Sigmoid colon (tissue), 6 donors: ENCODE measurements at regions not wholly inside any gene's neighbourhood (a gene's known extent, or its start where the extent isn't known, plus 50 kb on each side); places are given as distances from the start of the nearest gene placed in this dataset.

Experiments used
- DNase-seq: peaks from one replicate; pipeline ENCODE4 v3.0.0-alpha.2; 2019
- H3K27ac ChIP-seq, 4 donors: fragments of 200-600 bp; sonication (generic); one replicate each; pipeline ENCODE4 v1.5.1; 2016 to 2019; ENCODE audit warnings: mild to moderate bottlenecking in 1 of 4
- H3K27me3 ChIP-seq, 3 donors: fragments of 200-600 bp; sonication (generic); one replicate each; pipeline ENCODE4 v1.5.1; 2019; ENCODE audit warnings: mild to moderate bottlenecking in 1 of 3
- H3K36me3 ChIP-seq, 4 donors: fragments of 200-600 bp; sonication (generic); one replicate each; pipeline ENCODE4 v1.5.1; 2016 to 2019
- H3K4me1 ChIP-seq, 4 donors: fragments of 200-600 bp; sonication (generic); one replicate each; pipeline ENCODE4 v1.5.1; 2017 to 2019
- H3K4me3 ChIP-seq, 4 donors: fragments of 200-600 bp; sonication (generic); one replicate each; pipeline ENCODE4 v1.5.1; 2017 to 2019; ENCODE audit warnings: mild to moderate bottlenecking in 2 of 4, moderate library complexity in 1 of 4
- H3K9me3 ChIP-seq, 4 donors: fragments of 200-600 bp in 3 of 4; sonication (generic) in 3 of 4; one replicate each; pipeline versions ENCODE4 v1.5.1 to v1.6.1; 2013 to 2019
- EP300 ChIP-seq, 4 donors: sonication (generic); formaldehyde crosslinking; IDR thresholded peaks; one replicate each; pipeline ENCODE4 v1.6.1; 2017; ENCODE audit warnings: antibody characterized with exemption in 4 of 4
- POLR2A ChIP-seq, 2 donors: fragments of 450-650 bp; IDR thresholded peaks; one replicate each; pipeline ENCODE4 v1.6.1; 2016; ENCODE audit warnings: antibody characterized with exemption in 2 of 2, mild to moderate bottlenecking in 2 of 2, moderate library complexity in 2 of 2
- POLR2AphosphoS5 ChIP-seq, 4 donors: sonication (generic); formaldehyde crosslinking; IDR thresholded peaks; one replicate each; pipeline ENCODE4 v1.6.1; 2017; ENCODE audit warnings: antibody characterized with exemption in 4 of 4
- WGBS, 2 donors: extraction: QIAGEN DNeasy Blood & Tissue Kit; methylation state at CpG; one replicate each; pipeline ENCODE4 v1.1.7; 2013; 5-methylcytosine and 5-hydroxymethylcytosine counted together
- intact Hi-C: fragments of 100-400 bp; cut with DNase I; formaldehyde crosslinking; loops from one replicate; pipeline ENCODE4 v1.15.1; 2023
- TF ChIP-seq, protein P1 (sequence below), 4 experiments: fragments of 450-650 bp in 3 of 4; fragments of 200-600 bp in 1 of 4; IDR thresholded peaks; one replicate each; pipeline ENCODE4 v1.5.1; 2016 to 2019; ENCODE audit warnings: antibody characterized with exemption in 4 of 4, mild to moderate bottlenecking in 3 of 4, moderate library complexity in 2 of 4
- donor health status: healthy with polysubstance abuse.
- donor health status: healthy.

DNA sequence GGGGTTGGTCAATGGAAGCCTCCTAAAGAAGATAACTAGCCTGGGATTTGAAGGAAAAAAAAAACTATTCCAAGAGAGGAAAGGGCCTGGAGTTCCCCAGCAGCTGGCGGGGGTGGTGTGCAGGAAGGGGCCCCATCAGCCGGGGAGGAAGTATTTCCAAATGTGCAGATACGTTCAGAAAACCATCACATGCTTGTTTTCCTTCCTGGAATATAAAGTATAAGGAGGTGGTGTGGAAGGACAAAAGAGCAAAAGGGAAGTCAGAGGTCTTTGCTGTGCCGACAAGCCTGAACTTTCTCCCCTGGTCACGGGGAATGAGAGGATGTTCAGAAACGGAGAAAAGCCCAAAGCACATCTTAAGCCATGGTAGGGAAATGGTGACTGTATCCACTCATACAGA lies 72.0 kb upstream of the BACE2 start:
- TF ChIP-seq EP300 (IDR thresholded peaks at IDR 0.05): no peak
- TF ChIP-seq, protein P1, sequence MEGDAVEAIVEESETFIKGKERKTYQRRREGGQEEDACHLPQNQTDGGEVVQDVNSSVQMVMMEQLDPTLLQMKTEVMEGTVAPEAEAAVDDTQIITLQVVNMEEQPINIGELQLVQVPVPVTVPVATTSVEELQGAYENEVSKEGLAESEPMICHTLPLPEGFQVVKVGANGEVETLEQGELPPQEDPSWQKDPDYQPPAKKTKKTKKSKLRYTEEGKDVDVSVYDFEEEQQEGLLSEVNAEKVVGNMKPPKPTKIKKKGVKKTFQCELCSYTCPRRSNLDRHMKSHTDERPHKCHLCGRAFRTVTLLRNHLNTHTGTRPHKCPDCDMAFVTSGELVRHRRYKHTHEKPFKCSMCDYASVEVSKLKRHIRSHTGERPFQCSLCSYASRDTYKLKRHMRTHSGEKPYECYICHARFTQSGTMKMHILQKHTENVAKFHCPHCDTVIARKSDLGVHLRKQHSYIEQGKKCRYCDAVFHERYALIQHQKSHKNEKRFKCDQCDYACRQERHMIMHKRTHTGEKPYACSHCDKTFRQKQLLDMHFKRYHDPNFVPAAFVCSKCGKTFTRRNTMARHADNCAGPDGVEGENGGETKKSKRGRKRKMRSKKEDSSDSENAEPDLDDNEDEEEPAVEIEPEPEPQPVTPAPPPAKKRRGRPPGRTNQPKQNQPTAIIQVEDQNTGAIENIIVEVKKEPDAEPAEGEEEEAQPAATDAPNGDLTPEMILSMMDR (IDR thresholded peaks at IDR 0.05): no peak
- intact Hi-C loops: no loop called here
- H3K27me3 ChIP-seq: no peaks in the 10 kb centered on the region
- H3K4me1 ChIP-seq: peaks cover 0 to 10% (median 5%) of the 10 kb centered on the region in 4 donors
- H3K27ac ChIP-seq: no peak overlapping the region
- H3K9me3 ChIP-seq: no peaks in the 10 kb centered on the region
- no peak overlapping the region for H3K4me3 ChIP-seq
- no peak for DNase-seq
- 44 to 65% methylated on average over 6 of the region's 6 CpGs for WGBS, 2 donors
- no peaks in the 10 kb centered on the region for H3K36me3 ChIP-seq

DNA sequence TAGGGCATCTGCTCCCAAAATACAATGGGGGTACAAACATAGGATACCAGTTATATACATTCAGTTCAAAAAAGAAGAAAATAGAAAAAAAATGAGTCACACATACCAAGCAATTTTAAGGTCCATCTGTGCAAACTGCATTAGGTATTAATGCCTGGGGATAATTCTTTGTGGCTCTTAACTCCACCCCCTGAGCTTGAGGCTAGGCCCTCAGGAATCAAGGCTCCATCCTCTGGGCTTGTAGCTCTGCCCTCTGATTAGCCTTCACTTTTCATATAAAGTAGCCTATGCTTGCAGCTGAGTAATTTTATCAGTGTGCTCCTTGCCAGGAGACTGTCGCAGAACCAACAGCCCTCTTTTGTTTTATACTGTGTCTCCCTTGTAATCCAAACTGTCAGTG lies 69.9 kb upstream of the BACE2 start:
- no peaks in the 10 kb centered on the region for H3K36me3 ChIP-seq
- TF ChIP-seq EP300 (IDR thresholded peaks at IDR 0.05) (no peak), POLR2A (IDR thresholded peaks at IDR 0.05) (no peak), POLR2AphosphoS5 (IDR thresholded peaks at IDR 0.05) (no peak)
- TF ChIP-seq, protein P1 (IDR thresholded peaks at IDR 0.05): no peak
- H3K27ac ChIP-seq: no peak overlapping the region
- H3K4me1 ChIP-seq: no peaks in the 10 kb centered on the region
- WGBS, 2 donors: 85 to 89% methylated on average over 1 of the region's 1 CpG
- intact Hi-C loops: no loop called here
- H3K9me3 ChIP-seq: no peaks in the 10 kb centered on the region
- no peak overlapping the region for H3K4me3 ChIP-seq
- DNase-seq: no peak
- no peaks in the 10 kb centered on the region for H3K27me3 ChIP-seq

DNA sequence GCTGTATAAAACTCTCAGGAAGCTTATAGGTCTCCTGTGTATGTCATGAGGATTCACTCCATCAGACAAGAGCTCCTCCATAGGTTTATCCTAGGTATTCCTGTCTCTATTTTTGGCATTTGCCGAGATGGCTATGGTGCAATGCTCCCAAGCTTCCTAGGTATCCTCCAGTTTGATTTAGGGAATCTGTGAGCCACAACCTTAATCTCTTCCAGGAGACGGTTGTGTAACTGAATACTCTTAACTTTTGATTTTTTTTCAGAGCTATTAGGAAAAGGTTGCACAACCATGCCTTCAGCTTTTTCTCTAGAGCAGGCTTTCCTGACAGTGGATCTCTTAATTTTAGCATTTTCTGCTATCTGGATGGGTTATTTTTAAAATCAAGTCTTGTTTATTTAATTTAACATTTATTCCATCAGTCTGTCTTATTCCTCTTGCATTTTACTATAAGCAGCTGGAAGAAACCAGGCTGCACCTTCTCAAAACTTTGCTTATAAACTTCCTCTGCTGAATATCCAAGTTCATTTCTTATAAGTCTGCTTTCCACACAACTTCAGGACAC lies 69.4 kb upstream of the BACE2 start:
- Histone ChIP-seq H3K36me3 (no peaks in the 10 kb centered on the region), H3K4me1 (no peaks in the 10 kb centered on the region), H3K9me3 (no peaks in the 10 kb centered on the region), H3K27ac (no peak overlapping the region), H3K27me3 (no peaks in the 10 kb centered on the region), H3K4me3 (no peak overlapping the region)
- TF ChIP-seq POLR2A (IDR thresholded peaks at IDR 0.05) (no peak), EP300 (IDR thresholded peaks at IDR 0.05) (no peak), POLR2AphosphoS5 (IDR thresholded peaks at IDR 0.05) (no peak)
- TF ChIP-seq, protein P1 (IDR thresholded peaks at IDR 0.05): no peak
- WGBS, 2 donors: 50 to 84% methylated on average over 2 of the region's 2 CpGs
- intact Hi-C loops: no loop called here
- no peak for DNase-seq

DNA sequence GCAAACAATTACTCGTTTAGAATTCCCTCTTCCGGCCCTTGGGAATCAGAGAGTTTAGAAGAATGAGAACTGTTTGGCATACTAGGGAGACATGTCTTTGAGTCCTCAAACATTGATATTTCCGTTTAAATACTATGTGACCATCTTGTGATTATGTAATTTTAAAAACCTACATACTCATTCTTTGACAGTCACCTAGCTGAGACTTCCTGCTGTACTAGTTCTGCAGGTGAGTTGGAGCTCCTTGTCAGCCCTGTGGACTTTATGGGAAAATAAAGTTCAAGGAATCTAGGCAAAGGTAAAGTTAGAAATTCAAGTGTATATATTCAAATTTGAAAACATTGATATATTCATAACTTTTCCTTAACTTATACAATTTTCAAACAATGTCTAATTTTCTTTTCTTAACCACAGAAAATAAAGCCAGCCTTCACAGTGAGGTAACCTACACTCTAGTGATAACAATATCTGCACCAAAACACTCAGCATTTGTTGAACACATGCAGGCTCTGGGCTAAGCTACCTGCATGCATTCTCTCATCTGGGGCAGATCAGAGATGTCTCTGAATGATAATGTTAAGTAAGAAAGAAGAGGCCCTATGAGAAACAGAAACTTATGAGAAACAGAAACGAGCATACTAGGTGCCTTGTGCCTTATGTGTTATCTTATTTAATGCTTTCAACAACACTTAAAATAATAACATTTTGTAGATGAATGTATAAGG lies 67.0 kb upstream of the BACE2 start:
- intact Hi-C loops: no loop called here
- H3K9me3 ChIP-seq: no peaks in the 10 kb centered on the region
- 73 to 84% methylated on average over 4 of the region's 4 CpGs for WGBS, 2 donors
- no peaks in the 10 kb centered on the region for H3K36me3 ChIP-seq
- H3K27me3 ChIP-seq: peaks cover 0 to 13% (median 0%) of the 10 kb centered on the region in 3 donors
- no peak overlapping the region for H3K4me3 ChIP-seq
- TF ChIP-seq, protein P1 (IDR thresholded peaks at IDR 0.05): no peak
- TF ChIP-seq EP300 (IDR thresholded peaks at IDR 0.05) (no peak), POLR2AphosphoS5 (IDR thresholded peaks at IDR 0.05) (no peak), POLR2A (IDR thresholded peaks at IDR 0.05) (no peak)
- no peak for DNase-seq
- no peak overlapping the region for H3K27ac ChIP-seq
- H3K4me1 ChIP-seq: no peaks in the 10 kb centered on the region
